ENCODE measurements at regions not wholly inside any gene's neighbourhood (a gene's known extent, or its start where the extent isn't known, plus 50 kb on each side); places are given as distances from the start of the nearest gene placed in this dataset.

GRCh38 chr12:92297405-92297804 lies 151.8 kb upstream of the BTG1 start:
- Histone ChIP-seq H3F3A (ENCODE audit: low read depth) (no peaks in the 10 kb centered on the region), H4K20me1 (ENCODE audit: low read depth) (no peaks in the 10 kb centered on the region), H3K36me3 (no peaks in the 10 kb centered on the region), H3K79me2 (ENCODE audit: low read depth) (no peaks in the 10 kb centered on the region), H3K4me3 (no peak overlapping the region), H3K9me3 (ENCODE audit: low read depth) (no peaks in the 10 kb centered on the region), H2AFZ (replicated peaks) (no peak overlapping the region), H3K4me1 (peaks cover 16% of the 10 kb centered on the region), H3K27ac (no peak overlapping the region), H3K27me3 (no peaks in the 10 kb centered on the region), H3K4me2 (no peak overlapping the region), H3K9ac (no peak overlapping the region)
- Mint-ChIP-seq H3K4me3 (no peak overlapping the region), H3K4me1 (peaks cover 2% of the 10 kb centered on the region), H3K9me3 (no peaks in the 10 kb centered on the region), H3K36me3 (no peaks in the 10 kb centered on the region), H3K27me3 (ENCODE audit: insufficient read depth, low read depth) (peaks cover 2% of the 10 kb centered on the region), H3K27ac (no peak overlapping the region)
- no peak for TF ChIP-seq EZH2 (IDR thresholded peaks at IDR 0.05)
- no peak for TF ChIP-seq EZH2phosphoT487 (IDR thresholded peaks at IDR 0.05)
- no peak for TF ChIP-seq CTCF (IDR thresholded peaks at IDR 0.05)
- no peak for DNase-seq (ENCODE audit: low spot score)

- H3K9me3 Mint-ChIP-seq, result no peaks in the 10 kb centered on the region
- no peaks in the 10 kb centered on the region for H3K27me3 ChIP-seq
Measured at GRCh38 chr12:92295523-92295922, 149.9 kb upstream of the BTG1 start.

GRCh38 chr12:92294676-92295440 lies 149.2 kb upstream of the BTG1 start:
- TF ChIP-seq EZH2phosphoT487 (IDR thresholded peaks at IDR 0.05) (no peak), CTCF (IDR thresholded peaks at IDR 0.05) (no peak), EZH2 (IDR thresholded peaks at IDR 0.05) (no peak)
- no peak overlapping the region for H3K27ac Mint-ChIP-seq

More at GRCh38 chr12:92295523-92295922, 149.9 kb upstream of the BTG1 start:
- Histone ChIP-seq H4K20me1 (ENCODE audit: low read depth) (no peaks in the 10 kb centered on the region), H3F3A (ENCODE audit: low read depth) (no peaks in the 10 kb centered on the region), H3K79me2 (ENCODE audit: low read depth) (no peaks in the 10 kb centered on the region), H3K4me2 (no peak overlapping the region), H3K9me3 (ENCODE audit: low read depth) (no peaks in the 10 kb centered on the region), H3K4me3 (no peak overlapping the region), H2AFZ (replicated peaks) (no peak overlapping the region), H3K4me1 (peaks cover 14% of the 10 kb centered on the region), H3K36me3 (no peaks in the 10 kb centered on the region), H3K27ac (no peak overlapping the region), H3K9ac (no peak overlapping the region)
- TF ChIP-seq CTCF (IDR thresholded peaks at IDR 0.05) (no peak), EZH2phosphoT487 (IDR thresholded peaks at IDR 0.05) (no peak), EZH2 (IDR thresholded peaks at IDR 0.05) (no peak)
- H3K27me3 Mint-ChIP-seq (ENCODE audit: insufficient read depth, low read depth), result peaks cover 2% of the 10 kb centered on the region
- no peaks in the 10 kb centered on the region for H3K36me3 Mint-ChIP-seq
- H3K27ac Mint-ChIP-seq, result no peak overlapping the region
- DNase-seq (ENCODE audit: low spot score), result no peak
- no peak overlapping the region for H3K4me3 Mint-ChIP-seq
- H3K4me1 Mint-ChIP-seq, result peaks cover 2% of the 10 kb centered on the region

More at GRCh38 chr12:92294676-92295440, 149.2 kb upstream of the BTG1 start:
- Histone ChIP-seq H3F3A (ENCODE audit: low read depth) (no peaks in the 10 kb centered on the region), H3K27me3 (no peaks in the 10 kb centered on the region), H3K4me2 (no peak overlapping the region), H3K27ac (no peak overlapping the region), H3K79me2 (ENCODE audit: low read depth) (no peaks in the 10 kb centered on the region), H3K4me1 (peaks cover 14% of the 10 kb centered on the region), H3K4me3 (no peak overlapping the region), H3K9me3 (ENCODE audit: low read depth) (no peaks in the 10 kb centered on the region), H3K36me3 (no peaks in the 10 kb centered on the region), H4K20me1 (ENCODE audit: low read depth) (no peaks in the 10 kb centered on the region), H3K9ac (no peak overlapping the region), H2AFZ (replicated peaks) (peak overlapping the region; percentile 36)
- Mint-ChIP-seq H3K27me3 (ENCODE audit: insufficient read depth, low read depth) (peaks cover 2% of the 10 kb centered on the region), H3K4me1 (peaks cover 2% of the 10 kb centered on the region), H3K36me3 (no peaks in the 10 kb centered on the region), H3K9me3 (no peaks in the 10 kb centered on the region), H3K4me3 (no peak overlapping the region)
- DNase-seq (ENCODE audit: low spot score), result no peak

All from neural progenitor cell (in vitro differentiated cells).